NCI-H82 treated with DMSO at 0.1 percent for 48 hours (cell line): ENCODE measurements at regions not wholly inside any gene's neighbourhood (a gene's known extent, or its start where the extent isn't known, plus 50 kb on each side); places are given as distances from the start of the nearest gene placed in this dataset.
"Not testable (repeated sequence)": the region's sequence is repeated elsewhere in the genome, so short reads cannot be mapped to it uniquely, and the experiment has no call there.

Source experiments
- DNase-seq: peaks from one replicate; lab custom pipeline; 2025; ENCODE audit not compliant: unreplicated experiment; lab: John Stamatoyannopoulos, UW

DNA sequence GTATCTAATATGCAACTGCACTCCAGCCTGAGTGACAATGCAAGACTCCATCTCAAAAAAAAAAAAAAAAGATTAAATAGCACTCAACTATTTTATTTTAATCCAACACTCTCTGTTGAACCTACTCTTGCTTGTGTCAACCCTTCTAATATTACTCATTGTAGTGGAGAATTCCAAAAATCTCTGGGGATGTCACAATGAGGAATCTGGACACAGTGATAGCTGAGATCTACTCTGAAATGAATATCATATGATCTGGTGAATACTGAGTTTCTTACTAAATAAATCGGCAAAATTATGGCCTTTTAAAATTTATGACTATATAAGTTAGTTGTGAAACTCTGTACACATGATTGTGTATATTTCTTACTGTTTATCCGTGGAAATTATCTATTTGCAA, 418.2 kb downstream of the BCAT1 start:
- no peak for DNase-seq

- DNase-seq, result no peak
Observed at GRCh38 chr12:24527102-24527501, 421.8 kb downstream of the BCAT1 start.

DNA sequence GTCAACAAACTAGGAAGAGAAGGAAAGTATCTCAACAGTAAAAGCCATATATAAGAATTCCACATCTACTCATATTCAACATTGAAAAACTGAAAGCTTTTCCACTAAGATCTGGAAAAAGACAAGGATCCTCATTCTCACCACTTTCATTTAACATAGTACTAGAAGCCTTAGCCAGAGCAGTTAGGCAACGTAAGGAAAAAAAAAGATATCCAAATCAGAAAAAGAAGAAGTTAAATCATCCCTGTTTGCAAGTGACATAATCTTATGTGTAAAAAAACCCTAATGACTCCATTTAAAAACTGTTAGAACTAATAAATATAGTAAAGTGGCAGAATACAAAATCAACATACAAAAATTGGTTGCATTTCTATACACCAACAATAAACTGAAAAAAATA, 426.2 kb downstream of the BCAT1 start:
- no peak for DNase-seq

DNA sequence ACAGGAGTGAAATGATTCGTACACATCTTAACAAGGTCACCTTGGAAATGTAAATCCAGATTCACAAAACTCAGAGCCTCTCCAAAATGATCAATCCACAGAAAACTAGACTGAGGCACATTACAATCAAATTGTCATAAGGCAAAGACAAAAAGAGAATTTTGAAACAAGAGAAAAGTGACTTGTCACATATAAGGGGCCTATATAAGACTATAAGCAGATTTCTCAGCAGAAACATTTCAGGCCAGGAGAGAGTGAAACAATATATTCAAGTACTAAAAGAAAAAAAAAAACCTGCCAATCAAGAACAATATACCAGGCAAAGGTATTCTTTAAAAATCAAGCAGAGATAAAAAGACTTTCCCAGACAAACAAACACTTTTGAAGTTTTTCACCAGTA, 429.1 kb downstream of the BCAT1 start:
- DNase-seq, result no peak

DNA sequence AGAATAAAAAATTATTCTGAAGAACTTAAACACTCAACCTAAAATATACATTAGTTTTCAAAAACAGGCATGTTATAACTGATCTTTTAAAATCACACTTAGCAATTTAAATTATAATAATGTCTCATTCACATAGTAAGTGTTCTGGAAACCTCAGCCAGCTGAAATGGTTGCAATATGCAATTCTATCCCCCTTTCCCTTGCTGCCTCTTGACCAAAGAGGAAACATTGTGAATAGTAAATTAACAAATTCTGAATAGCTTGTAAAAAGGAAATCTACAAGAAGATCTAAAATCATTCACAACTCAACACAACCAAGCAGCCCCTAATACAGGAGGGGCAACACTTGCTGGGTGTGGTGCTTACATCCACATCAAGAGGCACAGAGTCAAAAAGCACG, 431.9 kb downstream of the BCAT1 start:
- no peak for DNase-seq

DNA sequence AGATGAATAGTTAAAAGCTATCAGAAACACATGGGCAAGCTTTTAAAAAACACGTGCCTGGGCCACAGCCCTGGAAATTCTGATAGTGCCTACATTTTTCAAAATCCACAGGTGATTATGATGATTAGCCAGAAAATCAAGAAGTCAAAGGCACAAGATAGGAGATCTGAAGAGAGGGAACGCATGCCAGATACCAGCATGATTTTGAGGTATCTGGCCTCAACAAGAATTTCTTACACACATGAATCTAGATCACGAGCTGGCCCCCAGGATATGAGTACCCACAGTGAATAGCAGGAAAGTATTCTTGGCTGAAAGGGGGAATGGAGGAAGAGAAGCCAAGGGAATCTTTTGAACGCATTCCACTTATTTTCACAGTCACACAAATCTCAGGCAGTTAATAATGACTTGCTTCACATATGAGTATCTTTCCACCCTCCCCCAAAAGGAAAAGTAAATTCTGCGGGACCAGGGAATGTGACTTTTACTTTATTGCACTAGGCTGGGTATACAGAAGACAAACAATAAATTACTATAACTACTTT, 438.2 kb downstream of the BCAT1 start:
- no peak for DNase-seq

GRCh38 chr12:24507827-24508226, 441.1 kb downstream of the BCAT1 start:
- no peak for DNase-seq

GRCh38 chr12:24505366-24506015, 443.4 kb downstream of the BCAT1 start:
- no peak for DNase-seq

- not testable (repeated sequence) for DNase-seq
Observed at GRCh38 chr12:24503477-24503876, 445.4 kb downstream of the BCAT1 start.

GRCh38 chr12:24500831-24501230, 448.1 kb downstream of the BCAT1 start:
- DNase-seq, result no peak

- DNase-seq, result no peak
Observed at GRCh38 chr12:24500421-24500820, 448.5 kb downstream of the BCAT1 start.

- no peak for DNase-seq
Observed at GRCh38 chr12:24499151-24500146, 449.5 kb downstream of the BCAT1 start.

DNA sequence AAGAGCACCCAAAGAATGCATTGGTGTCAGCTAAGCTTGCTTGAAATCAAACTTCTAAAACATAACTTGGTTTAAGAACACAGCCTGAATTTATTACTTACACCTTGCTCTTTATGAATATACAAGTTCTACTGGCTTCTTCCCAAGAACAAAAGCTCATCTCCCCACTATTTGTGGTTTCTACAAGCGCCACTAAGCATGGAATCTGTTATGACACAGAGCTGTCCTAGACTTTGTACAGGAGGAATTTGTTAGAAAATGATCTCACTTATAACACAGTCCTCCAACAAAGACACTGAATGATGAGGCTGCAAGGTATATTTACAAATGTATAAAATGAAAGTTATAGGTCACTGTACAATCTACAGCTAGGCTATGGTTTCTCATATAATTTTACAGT, 452.1 kb downstream of the BCAT1 start:
- no peak for DNase-seq

DNA sequence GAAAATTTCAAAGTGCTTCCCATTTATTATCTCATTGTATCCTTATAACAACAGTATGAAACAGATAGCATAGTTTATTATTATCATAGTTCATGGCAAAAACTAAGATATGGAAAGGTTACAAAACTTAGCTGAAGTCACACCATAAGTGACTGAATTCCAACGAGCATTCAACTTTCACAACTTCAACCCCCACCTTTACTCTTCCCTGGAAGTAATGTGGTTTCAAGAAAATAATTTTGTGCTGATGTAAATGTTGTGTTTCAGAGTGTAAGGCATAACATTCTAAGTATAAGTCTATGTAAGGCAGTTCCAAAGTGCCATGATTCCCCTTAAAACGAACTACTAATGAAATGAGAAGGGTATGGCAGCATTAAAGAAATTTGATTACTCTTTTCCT, 454.5 kb downstream of the BCAT1 start:
- no peak for DNase-seq

DNA sequence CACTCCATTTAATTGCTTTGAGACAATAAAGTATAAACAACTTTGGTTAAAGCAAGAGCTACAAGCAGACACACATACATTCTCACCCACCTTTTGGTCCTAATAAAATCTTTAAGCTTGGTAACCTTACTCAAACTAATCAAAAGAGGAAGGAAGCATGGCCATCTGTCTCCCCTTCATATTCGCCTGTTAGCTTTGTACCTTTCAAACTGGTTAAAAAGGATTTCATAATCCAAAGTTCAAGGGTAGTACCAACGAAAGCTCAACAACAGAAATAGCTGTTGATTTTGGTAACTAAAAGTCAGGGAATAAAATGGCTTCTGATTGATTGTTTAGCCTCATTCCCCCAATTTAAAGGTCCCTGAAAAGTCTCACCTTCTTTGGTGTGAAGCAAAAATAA, 456.9 kb downstream of the BCAT1 start:
- no peak for DNase-seq

DNA sequence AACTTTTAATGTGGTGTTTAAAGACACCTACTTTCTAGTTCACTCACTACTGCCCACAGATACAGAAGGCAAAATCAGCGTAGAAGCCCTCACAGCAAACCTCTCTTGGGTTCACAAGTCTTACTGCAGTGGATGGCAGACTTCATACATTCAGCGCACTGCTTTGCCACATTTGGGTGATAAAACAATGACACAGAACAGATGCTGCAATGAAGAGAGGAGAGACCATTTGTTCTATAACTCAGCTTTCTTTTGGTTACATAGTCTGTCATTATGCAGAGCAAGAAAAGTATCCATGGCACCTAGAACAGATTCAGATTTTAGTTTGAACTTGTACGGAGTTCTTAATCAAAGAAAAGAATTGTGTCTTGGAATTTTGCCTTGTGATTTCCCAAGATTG, 459.0 kb downstream of the BCAT1 start:
- DNase-seq, result no peak

DNA sequence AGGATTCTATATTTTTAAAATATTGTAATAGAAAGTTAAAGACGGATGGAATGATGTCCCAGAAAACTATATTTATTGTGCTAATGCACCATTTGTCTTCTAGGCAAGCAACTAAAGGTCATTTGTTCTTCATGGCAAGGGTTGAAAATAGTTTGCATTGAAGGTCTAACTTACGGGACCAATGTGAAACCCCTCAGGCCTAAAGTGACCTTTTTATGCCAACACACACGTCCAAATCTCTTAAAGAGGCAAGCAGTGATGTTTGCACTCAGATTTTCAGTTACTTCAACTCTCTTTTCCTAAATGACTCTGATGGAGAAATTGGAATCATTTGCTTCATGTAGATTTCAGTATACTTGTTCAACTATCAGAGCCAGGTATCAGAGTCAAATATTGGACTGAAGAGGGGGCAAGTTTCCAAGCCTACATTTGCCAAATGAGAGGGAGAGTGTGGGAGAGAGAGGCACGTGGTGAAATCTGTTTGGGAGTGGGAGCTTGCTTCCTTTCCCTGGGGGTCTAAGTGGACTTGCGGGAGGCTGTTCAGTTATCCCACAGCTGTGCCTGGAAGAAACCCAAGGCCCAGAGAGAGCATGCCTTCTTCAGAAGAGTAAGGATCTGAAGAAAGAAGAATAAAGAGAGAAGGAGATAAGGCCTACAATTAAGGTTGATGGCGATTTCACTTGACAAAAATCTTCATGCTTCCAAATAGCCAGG, 459.8 kb downstream of the BCAT1 start:
- DNase-seq, result no peak

DNA sequence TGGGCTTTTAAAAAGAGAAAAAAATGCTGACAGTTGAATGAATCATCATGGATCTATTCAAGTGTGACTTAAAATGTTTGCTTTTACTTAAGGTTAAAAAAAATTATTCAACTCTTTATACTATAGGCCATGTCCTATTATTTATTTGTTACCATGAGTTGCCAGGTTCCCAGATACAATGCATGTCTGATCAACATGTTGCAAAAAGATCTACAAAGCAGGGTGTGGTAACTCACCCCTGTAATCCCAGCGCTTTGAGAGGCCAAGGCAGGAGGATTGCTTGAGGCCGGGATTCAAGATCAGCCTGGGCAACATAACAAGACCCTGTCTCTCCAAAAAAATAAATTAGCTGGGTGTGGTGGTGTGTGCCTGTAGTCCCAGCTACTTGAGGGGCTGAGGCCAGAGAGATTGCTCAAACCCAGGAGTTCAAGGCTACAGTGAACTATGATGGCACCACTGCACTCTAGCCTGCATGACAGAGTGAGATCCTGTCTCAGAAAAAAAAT, 460.8 kb downstream of the BCAT1 start:
- DNase-seq, result no peak

DNA sequence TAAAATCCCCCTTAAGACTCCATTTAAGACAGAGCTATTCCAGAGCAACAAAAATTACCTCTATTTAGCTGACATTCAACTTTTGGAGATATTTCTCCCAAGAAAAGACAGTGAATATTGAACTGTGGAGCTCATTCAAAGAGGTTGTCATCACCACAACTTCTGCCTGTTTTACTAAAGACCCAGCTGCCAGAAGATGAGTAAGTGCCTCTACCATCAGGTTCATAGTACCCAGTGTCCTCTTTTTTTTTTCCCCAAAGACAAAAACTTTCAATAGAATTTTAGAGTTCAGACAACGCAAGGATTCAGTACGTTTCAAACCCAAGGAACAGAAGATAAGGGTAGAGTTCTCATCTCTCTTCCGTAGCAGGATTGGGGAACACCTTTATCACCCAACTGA, 461.3 kb downstream of the BCAT1 start:
- DNase-seq, result no peak

- DNase-seq, result no peak
Observed at GRCh38 chr12:24483732-24484131, 465.2 kb downstream of the BCAT1 start.

DNA sequence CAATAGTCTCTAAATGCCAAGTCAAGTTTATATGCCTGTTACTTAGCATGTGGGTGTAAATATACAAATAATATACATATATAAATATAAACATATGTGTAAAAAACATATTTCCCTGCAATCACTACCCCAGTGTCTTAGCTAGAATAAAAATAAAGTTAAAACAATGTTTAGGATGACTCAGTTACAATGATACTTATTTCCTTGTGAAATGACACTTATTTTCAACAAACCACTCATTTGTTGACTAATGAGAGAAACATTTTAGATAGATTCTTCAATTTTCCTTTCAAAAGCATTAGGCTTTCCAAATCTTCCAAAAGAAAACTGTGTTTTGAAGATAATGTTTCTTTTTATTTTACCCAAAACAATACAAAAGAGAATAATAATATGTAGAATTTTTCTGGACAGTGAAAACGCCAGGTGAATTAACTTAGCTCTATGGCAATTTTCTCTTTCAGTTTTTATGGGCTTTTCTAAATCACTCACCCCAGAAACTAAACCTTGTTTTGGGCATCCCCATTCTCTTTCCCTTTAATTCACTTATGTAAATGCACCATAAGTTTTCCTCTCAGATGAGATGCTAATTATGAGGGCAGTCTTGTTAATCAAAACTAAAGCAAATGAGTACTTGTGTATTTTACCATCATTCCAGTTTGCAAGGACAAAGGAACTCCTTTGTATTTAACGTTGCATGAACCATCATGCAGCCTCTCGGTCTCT, 465.9 kb downstream of the BCAT1 start:
- no peak for DNase-seq
